ENCODE measurements at regions not wholly inside any gene's neighbourhood (a gene's known extent, or its start where the extent isn't known, plus 50 kb on each side); places are given as distances from the start of the nearest gene placed in this dataset.
A peak's percentile ranks its signal among the peaks of the same experiment; 100 is the strongest.

GRCh38 chr13:22468045-22468444, 712.7 kb upstream of the SGCG start:
- no peak for DNase-seq

GRCh38 chr13:22468824-22469223, 712.0 kb upstream of the SGCG start:
- no peak for DNase-seq

- DNase-seq, result peak; percentile 26
These were observed 711.3 kb upstream of the SGCG start for GRCh38 chr13:22469452-22469851.

GRCh38 chr13:22470075-22470474, 710.7 kb upstream of the SGCG start:
- no peak for DNase-seq

- DNase-seq, result no peak
These were observed 698.2 kb upstream of the SGCG start for GRCh38 chr13:22482496-22483000.

- no peak for DNase-seq
These were observed 697.5 kb upstream of the SGCG start for GRCh38 chr13:22483276-22483675.

GRCh38 chr13:22486490-22486889, 694.3 kb upstream of the SGCG start:
- peak; percentile 35 for DNase-seq

GRCh38 chr13:22487932-22488331, 692.8 kb upstream of the SGCG start:
- no peak for DNase-seq

GRCh38 chr13:22489771-22490170, 691.0 kb upstream of the SGCG start:
- no peak for DNase-seq

GRCh38 chr13:22495819-22496218, 685.0 kb upstream of the SGCG start:
- peak; percentile 50 for DNase-seq

- no peak for DNase-seq
These were observed 683.8 kb upstream of the SGCG start for GRCh38 chr13:22496803-22497508.

- DNase-seq, result no peak
These were observed 682.6 kb upstream of the SGCG start for GRCh38 chr13:22497991-22498780.

GRCh38 chr13:22499919-22500318, 680.9 kb upstream of the SGCG start:
- DNase-seq, result no peak

- no peak for DNase-seq
These were observed 675.3 kb upstream of the SGCG start for GRCh38 chr13:22505489-22505888.

GRCh38 chr13:22506096-22506691, 674.6 kb upstream of the SGCG start:
- no peak for DNase-seq

GRCh38 chr13:22517544-22517943, 663.2 kb upstream of the SGCG start:
- no peak for DNase-seq

- no peak for DNase-seq
These were observed 643.9 kb upstream of the SGCG start for GRCh38 chr13:22536851-22537250.

- no peak for DNase-seq
These were observed 642.4 kb upstream of the SGCG start for GRCh38 chr13:22538400-22538799.

GRCh38 chr13:22549126-22549525, 631.7 kb upstream of the SGCG start:
- DNase-seq, result no peak

GRCh38 chr13:22561581-22561980, 619.2 kb upstream of the SGCG start:
- DNase-seq, result no peak

- peak; percentile 13 for DNase-seq
These were observed 618.7 kb upstream of the SGCG start for GRCh38 chr13:22562116-22562515.

GRCh38 chr13:22563272-22563671, 617.5 kb upstream of the SGCG start:
- DNase-seq, result no peak

- DNase-seq, result no peak
These were observed 611.0 kb upstream of the SGCG start for GRCh38 chr13:22569811-22570210.

- no peak for DNase-seq
These were observed 590.9 kb upstream of the SGCG start for GRCh38 chr13:22589880-22590279.

Measured in eye (tissue), 1 donor.